HL-60 (cell line): ENCODE measurements at regions not wholly inside any gene's neighbourhood (a gene's known extent, or its start where the extent isn't known, plus 50 kb on each side); places are given as distances from the start of the nearest gene placed in this dataset.

Experiments
- DNase-seq, 2 experiments: peaks; one replicate each; pipeline ENCODE4 v3.0.0-alpha.2; 2010 to 2020; ENCODE audit warnings: low read depth in 1 of 2, low spot score in 1 of 2
- H3K27ac ChIP-seq: fragments of 250-450 bp; sonication (Bioruptor Pico); replicated peaks from 2 replicates; pipeline ENCODE4 v1.5.1; 2020; ENCODE audit warnings: mild to moderate bottlenecking, moderate library complexity
- H3K27me3 ChIP-seq: fragments of 250-450 bp; sonication (Bioruptor Pico); 2 replicates; pipeline ENCODE4 v1.5.1; 2021; ENCODE audit warnings: mild to moderate bottlenecking, moderate library complexity; ENCODE audit not compliant: insufficient read depth, poor library complexity, severe bottlenecking
- H3K4me3 ChIP-seq: replicated peaks from 2 replicates; pipeline ENCODE4 v1.5.1; 2011; ENCODE audit warnings: mild to moderate bottlenecking, control low read depth, low read length; ENCODE audit not compliant: insufficient read depth
- CTCF ChIP-seq: IDR thresholded peaks from one replicate; pipeline ENCODE4 v1.5.1; 2011; ENCODE audit warnings: low read length, control low read depth, inconsistent platforms; ENCODE audit not compliant: insufficient read depth
- GABPA ChIP-seq: IDR thresholded peaks from 2 replicates; pipeline ENCODE4 v1.6.1; 2012; ENCODE audit warnings: low read depth
- POLR2AphosphoS5 ChIP-seq: IDR thresholded peaks from 2 replicates; pipeline ENCODE4 v1.6.1; 2012; ENCODE audit warnings: low read depth
- REST ChIP-seq: IDR thresholded peaks from 2 replicates; pipeline ENCODE4 v1.6.1; 2012; ENCODE audit warnings: low read depth; ENCODE audit not compliant: insufficient replicate concordance
- SPI1 ChIP-seq: IDR thresholded peaks from 2 replicates; pipeline ENCODE4 v1.6.1; 2012; ENCODE audit warnings: low read depth, mild to moderate bottlenecking, borderline replicate concordance

- Histone ChIP-seq H3K27me3 (no peaks in the 10 kb centered on the region), H3K27ac (no peak overlapping the region), H3K4me3 (no peak overlapping the region)
- no peak for DNase-seq
- TF ChIP-seq GABPA (no peak), POLR2AphosphoS5 (no peak), REST (no peak), SPI1 (no peak), CTCF (no peak)
These were observed 95.2 kb upstream of the RBMS3 start for GRCh38 chr3:29185706-29186105.

GRCh38 chr3:29186131-29186599 lies 94.7 kb upstream of the RBMS3 start:
- H3K4me3 ChIP-seq: no peak overlapping the region
- H3K27me3 ChIP-seq: no peaks in the 10 kb centered on the region
- TF ChIP-seq CTCF (no peak), SPI1 (no peak), GABPA (no peak), REST (no peak), POLR2AphosphoS5 (no peak)
- DNase-seq: no peak
- no peak overlapping the region for H3K27ac ChIP-seq

- TF ChIP-seq SPI1 (no peak), CTCF (no peak), POLR2AphosphoS5 (no peak), GABPA (no peak), REST (no peak)
- Histone ChIP-seq H3K27ac (no peak overlapping the region), H3K27me3 (no peaks in the 10 kb centered on the region), H3K4me3 (no peak overlapping the region)
- DNase-seq: no peak
These were observed 93.7 kb upstream of the RBMS3 start for GRCh38 chr3:29186982-29187725.
